ENCODE measurements at regions not wholly inside any gene's neighbourhood (a gene's known extent, or its start where the extent isn't known, plus 50 kb on each side); places are given as distances from the start of the nearest gene placed in this dataset.
A peak's percentile ranks its signal among the peaks of the same experiment; 100 is the strongest.

DNA sequence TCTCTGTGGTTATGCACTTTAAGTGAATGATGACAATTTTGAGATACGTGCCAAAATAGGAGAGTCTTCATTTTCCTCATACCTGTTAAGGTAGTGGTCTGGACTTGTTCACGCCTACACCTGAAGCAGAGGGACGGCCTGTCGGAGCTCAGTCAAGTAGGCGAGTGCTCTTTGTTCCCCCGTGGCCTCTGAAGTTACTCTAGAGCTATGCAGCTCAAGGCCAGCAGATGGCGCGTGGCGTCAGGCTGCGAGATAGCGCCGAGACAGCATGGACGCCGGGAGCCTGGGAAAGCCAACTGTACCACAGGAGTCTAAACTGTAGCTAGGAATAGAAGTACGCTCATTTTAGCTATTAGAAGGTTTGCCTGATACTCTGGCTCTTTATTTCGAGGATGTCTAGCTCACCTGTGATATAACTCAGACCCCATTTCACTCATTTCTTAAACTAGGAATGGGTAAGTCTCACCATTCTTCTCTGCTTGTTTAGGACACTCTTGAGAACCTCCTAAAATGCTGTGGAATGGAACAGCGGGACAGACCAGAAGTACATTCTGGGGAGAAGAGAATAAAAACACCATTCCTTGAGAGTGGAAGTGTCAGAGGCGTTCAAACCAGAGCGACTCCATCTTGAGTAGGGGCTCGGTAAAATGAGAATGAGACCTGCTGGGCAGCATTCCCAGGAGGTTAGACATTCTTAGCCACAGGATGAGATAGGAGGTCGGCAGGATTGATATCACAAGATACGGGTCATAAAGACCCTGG, 267.4 kb upstream of the HMGA2 start:
- peak; percentile 48 to 59 for DNase-seq

DNA sequence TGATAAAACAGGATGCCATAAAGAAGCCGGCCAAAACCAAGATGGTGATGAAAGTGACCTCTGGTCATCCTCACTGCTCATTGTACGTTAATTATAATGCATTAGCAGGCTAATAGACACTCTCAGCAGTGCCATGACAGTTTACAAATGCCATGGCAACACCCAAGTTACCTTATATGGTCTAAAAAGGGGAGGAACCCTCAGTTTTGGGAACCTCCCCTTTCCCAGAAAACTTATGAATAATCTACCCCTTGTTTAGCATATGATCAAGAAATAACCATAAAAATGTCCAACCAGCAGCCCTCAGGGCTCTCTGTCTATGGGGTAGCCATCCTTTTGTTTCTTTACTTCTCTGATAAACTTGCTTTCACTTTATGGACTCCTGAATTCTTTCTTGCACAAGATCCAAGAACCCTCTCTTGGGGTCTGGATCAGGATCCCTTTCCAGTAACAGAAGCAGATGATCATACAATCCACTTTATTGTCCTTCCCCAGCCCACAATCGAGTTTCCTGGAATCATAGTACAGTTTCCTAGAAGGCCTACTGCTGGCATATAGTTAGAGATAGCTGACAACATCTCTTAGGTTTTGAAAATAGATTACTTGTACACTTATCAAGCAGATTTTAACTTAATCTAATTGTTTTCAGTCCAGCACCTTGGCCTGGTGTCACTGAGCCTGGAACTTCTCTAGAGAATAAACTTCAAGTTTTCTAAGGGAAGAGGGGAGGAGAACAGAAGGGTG, 266.7 kb upstream of the HMGA2 start:
- DNase-seq = no peak

DNA sequence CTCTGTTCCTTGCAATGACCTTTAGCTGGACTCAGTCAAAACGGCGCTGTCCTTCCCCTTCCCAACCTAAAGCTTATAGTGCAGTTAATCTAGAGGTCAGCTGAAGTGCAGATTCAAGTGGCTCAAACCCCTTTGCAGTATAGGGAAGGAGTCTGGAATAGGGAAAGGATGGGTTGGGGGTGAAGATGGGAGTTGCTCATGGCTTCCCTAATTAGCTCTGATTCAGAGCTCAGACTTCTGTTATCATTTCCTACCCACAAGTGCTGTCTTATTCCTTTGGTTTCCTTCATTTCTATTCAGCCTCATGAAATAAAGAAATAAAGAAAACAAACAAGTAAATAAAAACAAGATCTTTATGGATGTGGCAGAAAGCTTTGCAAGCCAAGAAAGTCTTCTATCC, 264.0 kb upstream of the HMGA2 start:
- DNase-seq = no peak

DNA sequence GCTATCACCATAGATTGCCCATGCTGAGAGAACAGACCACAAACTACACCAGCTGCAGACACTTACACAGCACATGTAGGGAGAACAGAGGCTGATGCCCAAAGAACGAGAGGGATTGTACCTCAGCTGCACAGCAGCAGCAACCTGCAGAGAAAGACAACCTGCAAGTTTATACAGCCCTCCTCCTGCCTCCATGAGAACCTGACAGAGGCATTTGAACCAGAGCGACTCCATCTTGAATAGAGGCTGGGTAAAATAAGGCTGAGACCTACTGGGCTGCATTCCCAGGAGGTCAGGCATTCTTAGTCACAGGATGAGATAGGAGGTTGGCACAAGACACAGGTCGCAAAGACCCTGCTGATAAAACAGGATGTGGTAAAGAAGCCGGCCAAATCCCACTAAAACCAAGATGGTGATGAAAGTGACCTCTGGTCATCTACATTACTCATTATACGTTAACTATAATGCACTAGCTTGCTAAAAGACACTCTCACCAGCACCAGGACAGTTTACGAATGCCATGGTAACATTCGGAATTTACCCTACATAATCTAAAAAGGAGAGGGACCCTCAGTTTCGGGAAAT, 262.4 kb upstream of the HMGA2 start:
- no peak for DNase-seq

DNA sequence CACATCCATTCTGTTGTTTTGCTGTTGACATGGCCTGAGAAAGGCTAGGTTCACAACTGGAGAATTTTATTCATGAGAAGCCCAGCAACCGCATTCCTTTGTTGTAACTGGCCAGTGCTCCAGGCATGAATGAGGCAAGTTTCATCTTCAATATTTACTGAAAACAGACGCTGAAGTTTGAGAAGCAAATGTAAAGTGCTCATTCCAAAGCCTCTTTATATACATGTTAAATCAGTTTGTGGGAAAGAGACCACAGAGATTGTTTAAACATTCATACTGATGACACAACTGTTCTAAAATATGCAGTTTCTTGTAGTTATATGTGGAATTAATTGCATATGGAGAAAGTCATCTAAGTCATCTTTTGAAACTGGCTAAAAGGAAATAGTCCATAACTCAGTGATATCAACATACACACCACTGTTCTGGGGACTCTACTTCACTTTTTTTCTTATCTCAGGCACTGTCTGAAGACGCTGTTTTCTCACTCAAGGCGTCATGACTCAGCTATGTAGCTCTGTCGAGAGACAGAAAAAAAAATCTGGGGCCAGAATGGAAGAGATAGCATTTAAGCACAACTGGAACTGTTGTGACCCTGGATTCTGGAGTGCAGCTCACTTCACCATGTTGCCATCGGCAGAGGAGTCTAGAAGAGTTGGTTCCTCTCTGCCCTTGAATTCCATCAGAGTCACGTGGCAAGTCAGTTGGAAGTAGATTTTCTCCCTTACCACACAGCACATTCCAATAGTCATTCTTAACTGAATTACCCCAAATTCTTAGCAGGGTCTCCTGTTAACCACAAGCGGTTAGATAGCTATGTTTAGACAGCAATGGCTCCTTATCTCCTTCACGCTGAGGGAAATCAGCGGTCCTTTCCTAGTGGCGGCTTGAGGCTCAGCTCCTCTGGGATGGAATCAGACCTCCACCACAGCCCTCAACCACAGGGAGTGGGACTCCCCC, 258.4 kb upstream of the HMGA2 start:
- no peak for DNase-seq

DNA sequence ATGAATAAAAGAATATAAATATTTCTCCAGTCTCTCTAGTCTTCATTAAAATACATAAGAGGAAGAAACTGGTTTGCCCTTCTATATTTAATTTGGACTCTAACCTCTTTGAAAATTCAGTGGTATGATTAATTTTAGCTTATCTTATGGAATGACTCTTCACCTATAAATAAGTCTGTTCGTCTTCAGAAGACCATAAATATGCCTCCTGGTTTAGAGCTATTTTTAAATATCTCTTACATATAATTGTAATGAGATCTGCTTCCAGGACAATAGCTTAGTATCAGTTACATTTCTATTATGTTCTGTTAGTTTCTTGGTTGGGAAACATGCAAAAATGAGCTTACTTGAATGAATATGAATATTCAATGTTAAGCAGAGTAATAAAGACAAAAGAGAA, 257.5 kb upstream of the HMGA2 start:
- no peak for DNase-seq

DNA sequence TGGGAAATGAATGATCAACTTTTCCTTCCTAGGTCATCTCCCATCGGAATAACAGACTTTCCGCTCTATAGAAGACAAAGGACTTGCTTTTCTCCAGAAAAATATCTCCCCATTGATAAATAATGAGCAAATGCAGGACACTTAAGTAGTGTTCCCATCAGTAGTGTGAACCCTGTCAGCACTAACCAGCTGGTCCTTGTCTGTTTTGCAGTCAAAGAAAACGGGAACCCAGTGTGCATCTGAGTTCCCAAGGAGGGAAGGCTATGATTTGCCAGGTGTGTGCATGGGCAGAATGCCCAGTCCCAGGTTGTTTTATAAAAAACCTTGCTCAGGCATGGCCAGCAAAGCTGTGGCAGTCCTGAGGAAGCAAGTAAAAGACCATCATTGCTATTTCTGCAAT, 256.5 kb upstream of the HMGA2 start:
- peak; percentile 33 to 57 for DNase-seq

DNA sequence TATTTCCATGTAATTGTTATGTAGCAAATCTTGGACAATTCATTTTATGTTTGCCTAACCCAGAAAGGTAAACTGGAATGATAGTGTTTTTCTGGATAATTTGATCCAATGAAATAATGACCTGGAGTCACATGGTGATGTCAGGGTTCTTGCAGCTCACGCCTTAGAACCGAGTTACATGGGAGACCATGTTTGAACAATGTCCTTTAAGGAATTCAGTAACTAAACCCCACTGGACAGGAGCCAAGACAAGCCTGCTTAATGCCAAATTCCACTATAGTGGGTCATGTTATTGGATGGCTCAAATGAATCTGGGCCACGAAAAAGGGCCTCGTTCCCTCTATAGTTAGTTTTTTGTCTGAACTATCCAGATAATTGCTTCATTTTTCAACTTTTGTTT, 255.8 kb upstream of the HMGA2 start:
- DNase-seq = no peak

DNA sequence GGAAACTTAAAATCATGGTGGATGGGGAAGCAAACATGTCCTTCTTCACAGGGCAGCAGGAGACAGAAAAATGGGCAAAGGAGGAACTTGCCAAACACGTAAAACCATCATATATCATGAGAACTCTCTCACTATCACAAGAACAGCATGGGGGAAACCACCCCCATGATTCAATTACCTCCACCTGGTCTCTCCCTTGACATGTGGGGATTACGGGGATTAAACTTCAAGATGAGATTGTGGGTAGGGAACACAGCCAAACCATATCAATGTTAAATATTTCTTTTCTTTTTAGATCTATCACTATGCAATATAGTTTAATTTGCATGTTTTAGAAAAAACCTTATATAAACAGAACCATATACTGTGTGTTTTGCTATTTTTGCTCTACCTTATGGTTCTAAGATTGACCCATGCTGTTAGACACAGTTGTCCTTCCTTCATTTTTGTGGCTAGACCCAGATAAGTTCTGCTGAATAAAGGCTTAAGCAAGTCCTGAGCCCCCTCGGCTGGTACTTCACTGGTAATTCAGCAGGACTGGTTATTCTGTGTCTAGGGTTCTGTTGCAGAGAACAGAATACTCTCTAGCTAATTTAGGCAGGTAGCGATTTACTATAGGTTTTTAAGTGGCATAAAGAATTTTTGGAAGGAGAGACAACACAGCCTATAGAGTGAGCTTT, 253.7 kb upstream of the HMGA2 start:
- no peak for DNase-seq

DNA sequence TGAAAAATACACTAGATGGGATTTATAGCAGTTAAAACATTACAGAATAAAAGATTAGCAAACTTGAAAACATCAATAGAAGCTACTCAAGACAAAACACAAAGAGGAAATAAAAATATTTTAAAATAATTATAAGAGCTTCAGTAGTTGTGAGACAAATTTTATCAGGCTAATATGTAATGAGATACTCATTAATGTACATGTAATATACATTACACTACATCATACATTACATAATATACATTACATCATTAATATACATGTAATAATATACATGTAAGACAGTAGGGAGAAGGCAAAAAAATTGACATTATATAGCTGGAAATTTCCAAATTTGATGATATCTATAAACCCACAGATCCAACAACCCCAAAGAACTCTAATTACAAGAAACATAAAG, 249.4 kb upstream of the HMGA2 start:
- no peak for DNase-seq

DNA sequence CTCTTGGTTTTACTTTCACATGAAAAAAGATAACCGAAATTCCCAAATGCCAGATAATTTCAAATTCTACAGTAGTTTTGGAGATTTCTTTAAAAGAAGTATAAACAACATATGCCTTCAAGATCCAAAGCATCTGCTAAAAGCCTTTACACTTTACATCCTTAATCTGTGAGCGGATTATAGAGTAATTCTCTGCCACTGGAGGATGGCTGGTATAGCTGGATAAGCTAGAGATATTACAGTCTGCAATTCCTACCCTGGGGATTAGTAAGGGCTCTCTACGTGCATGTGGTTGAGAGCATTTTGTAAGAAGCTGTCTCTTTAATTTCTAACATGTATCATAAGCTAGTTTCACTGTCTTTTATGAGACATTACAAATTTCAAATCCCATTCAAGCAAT, 240.3 kb upstream of the HMGA2 start:
- no peak for DNase-seq

DNA sequence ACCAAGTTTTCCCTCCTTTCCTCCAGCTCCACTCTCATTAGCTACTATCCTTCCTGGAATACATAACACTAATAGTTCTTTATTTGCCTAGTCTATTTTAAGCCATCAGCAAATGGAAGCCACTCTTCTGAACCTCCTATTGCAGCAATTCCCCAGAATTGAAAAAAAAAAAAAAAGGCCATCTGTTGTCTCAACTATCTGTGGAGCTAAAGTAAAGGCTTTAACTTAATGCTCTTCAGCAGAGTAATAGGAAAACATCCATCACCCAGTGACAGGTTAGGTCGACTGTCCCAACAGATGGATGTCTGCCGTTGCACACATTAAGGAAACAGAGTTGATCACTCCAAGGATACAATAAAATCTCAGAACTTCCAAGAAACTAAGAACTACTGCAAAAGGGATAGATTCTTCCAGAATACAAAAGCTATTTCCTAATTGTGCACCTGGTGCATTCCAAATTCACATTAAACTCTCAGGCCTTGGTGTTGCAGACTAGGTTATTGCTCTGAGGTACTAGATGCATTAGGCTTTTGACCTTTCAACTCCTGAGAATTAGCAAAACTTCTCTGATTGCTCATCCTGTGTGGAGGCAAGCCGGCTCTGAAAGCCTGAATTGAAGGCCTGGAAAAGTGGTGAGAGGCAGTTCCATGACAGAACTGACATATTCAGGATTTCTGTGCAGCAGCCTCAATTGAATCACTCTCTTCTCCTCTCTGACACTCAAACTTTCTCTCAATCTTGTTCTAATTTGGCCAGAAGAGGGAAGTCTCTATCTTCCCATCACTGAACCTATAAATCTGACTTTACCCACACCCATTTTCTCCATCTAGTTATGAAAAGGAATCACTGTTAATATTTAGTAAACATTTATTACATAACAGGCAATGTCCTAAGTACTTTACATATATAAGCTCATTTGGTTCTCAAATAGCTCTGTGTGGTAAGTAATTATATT, 238.4 kb upstream of the HMGA2 start:
- DNase-seq = no peak

DNA sequence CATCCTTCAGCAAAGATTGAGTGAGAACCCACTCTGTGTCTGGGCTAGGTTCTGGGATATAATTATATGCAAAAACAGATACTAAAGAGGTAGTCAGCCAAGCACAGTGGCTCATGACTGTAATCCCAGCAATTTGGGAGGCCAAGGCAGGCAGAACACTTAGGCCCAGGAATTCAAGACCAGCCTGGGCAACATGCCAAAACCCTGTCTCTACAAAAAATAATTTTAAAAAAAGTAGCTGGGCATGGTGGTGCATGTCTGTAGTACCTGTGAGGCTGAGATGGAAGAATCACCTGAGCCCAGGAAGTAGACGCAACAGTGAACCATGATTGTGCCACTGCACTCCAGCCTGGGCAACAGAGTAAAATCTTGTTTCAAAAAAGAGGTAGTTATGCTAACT, 237.5 kb upstream of the HMGA2 start:
- no peak for DNase-seq

DNA sequence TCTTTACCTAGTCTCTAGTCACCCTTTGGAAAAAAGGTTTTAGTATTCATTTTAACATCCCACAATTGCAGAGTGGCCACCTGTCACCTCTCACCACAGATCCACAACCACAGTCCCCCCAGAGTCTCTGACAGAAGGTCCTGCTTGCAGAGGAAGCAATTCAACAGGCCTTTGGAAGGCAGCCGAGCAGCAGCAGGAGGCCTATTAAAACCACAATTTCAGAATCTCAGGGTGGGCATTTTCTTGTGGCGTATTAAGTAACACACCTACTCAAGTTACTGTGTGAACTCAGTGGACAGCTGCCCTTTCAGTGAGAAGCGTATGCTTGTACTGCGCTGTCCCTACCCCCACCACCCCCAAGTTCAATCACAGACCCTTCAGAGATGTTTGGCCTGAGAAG, 234.0 kb upstream of the HMGA2 start:
- no peak for DNase-seq

DNA sequence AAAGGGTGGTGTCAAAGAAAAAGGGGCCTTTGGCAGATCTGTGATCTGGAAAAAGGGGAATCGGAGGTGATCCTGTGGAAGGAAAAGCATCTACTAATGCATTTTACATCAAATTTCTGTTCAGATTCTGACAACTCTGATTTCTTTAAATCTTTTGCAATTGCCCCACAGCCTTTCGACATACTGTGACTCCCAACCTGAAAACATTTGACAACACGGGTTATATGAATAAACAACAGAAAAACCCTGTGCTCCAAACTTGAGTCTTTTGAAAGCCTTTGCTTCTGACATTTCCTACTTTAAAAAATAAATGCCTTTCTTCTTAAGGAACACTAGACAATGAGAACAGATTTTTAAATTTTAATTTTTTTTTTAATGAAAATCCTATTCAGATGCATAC, 231.9 kb upstream of the HMGA2 start:
- DNase-seq = no peak

DNA sequence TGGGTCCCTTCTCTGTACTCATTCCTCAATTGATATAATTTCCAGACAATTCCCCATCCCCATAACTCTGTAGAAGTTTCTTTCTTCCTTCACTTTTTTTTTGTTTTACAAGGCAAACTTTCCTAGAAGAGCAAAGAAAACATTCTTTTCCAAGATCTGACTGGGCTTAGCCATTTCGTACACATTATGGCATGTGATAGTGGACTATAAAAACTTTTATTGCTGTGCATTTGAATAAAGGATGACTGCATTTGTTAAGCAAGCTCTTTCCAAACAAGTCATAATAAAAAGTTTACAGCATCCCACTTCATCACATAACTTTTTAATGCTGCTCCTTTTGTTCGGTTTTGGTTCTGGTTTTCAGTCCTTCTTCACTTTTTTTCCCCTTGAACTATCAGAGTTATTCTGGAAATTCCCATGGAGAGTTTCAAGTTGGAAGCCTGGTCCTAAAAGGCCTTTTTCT, 231.0 kb upstream of the HMGA2 start:
- DNase-seq = no peak

DNA sequence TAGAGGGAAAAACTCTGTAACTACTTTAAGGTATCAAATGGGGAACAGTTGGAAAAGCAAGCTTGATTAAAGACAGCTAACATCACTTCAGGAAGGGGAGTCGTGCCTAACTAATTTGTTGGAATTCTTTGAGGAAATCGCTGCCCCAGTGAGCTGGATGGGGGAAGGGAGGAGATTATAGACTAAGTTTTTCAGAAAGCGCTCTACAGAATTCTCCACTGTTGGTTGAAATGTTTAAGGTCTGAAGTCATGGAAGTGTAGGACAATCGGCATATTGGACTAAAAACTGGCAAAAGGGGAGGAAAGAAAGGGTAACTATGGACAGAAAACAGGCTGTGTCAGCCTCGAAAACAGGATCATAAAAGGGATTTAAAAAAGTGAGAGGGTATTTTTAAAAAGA, 229.9 kb upstream of the HMGA2 start:
- no peak for DNase-seq

DNA sequence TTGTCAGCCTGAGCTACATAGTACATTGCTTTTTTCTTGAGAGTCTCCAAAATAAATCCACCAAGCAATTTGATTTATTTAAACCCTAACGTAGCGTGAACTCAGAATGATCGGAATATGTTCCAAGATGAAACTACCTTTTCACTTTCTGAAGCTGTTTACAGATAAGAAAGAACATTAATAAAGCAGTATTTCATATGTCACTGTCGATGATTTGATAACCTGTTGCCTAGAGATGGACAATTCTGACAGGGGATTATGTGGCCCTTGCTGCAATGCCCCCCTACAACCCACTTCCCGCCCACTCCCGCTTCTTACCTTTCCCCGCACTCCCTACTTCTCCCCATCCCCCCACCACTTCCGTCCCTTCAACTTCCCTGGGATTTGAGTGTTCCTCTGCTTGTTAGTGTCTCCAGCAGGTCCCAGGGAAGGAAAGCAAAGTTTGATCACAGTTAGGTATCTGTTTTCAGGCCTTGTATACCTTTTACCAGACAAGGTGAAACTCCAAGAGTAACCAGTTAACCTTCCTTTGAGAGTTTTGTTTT, 229.2 kb upstream of the HMGA2 start:
- no peak for DNase-seq

DNA sequence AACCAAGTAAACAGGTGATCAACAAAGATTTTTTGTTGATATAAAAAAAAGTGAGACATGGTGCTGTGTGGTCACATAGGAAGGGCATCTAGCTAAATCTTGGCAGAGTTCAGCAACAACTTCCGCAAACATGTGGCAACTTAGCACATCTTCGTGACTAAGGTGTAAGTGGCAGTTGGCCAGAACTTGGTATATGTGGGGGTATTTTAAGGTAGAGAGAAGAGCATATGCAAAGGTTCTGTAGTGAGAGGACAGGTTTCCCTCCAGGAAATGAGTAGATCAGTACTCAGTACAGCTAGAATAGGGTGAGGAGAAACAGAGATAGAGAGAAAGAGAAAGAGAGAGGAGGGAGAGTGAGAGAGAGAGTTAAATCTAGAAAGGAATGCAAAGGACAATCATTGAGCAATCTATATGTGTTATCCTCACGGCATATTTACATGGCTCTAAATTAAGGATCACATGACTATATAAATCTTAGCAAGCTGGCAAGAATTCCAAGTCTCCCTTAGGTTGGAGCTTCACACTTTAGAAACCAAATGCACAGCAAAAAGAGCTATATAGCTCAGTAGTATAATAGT, 227.7 kb upstream of the HMGA2 start:
- DNase-seq = no peak

DNA sequence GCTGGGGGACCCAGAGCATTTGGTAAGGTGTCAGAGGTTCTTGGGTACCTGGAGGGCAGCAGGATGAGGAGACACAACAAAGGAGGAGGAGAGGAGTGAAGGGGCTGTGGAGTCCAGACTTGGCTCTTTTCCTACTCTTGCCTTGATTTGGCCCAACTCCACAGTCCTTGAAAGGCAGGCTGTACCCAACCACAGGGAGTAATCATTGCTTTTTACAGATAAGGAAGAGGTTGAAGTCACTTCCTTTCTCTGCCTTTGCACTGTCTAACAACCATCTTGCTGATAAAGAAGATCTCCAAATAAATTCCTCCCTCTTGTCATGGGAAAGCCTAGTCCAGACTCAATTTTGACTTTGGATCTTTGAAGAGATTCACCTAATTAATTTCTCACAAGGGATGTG, 226.8 kb upstream of the HMGA2 start:
- no peak for DNase-seq

DNA sequence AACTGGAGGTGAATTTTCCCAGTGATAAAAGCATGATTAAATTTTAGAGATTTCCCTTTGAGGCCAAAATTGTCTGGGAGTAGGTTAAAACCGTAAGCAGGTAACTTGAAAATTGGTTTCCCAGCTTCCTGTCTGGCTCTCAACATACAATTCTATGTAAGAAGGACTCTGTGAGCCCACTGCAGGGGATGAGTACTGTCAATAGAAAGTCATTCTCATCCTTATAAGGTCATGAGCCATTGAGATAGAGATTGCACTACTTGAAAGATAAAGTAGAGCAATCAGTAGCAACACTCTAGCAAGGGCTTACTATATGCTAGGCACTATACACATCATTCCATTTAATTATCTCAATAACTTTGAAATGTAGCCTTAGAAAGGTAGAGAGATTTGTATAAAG, 225.6 kb upstream of the HMGA2 start:
- DNase-seq = no peak

Data from NCI-H2081 (cell line).